Astrocyte of the spinal cord (primary cell): ENCODE measurements at regions not wholly inside any gene's neighbourhood (a gene's known extent, or its start where the extent isn't known, plus 50 kb on each side); places are given as distances from the start of the nearest gene placed in this dataset.

ENCODE experiments used
- DNase-seq: peaks from one replicate; pipeline ENCODE4 v3.0.0; 2011; ENCODE audit warnings: low read depth, low spot score
- H3K4me3 ChIP-seq: 2 replicates; pipeline ENCODE4 v1.5.1; 2011; ENCODE audit warnings: low read depth, mild to moderate bottlenecking, low read length, moderate library complexity
- in situ Hi-C: cut with HindIII; loops from 2 replicates; pipeline ENCODE4 v1.10.0; 2017; ENCODE audit warnings: low sequenced_read_pairs
- TF ChIP-seq, protein P1 (sequence below): IDR thresholded peaks from 2 replicates; pipeline ENCODE4 v1.5.1; 2012; ENCODE audit warnings: low read depth, mild to moderate bottlenecking, low read length, inconsistent platforms

DNA sequence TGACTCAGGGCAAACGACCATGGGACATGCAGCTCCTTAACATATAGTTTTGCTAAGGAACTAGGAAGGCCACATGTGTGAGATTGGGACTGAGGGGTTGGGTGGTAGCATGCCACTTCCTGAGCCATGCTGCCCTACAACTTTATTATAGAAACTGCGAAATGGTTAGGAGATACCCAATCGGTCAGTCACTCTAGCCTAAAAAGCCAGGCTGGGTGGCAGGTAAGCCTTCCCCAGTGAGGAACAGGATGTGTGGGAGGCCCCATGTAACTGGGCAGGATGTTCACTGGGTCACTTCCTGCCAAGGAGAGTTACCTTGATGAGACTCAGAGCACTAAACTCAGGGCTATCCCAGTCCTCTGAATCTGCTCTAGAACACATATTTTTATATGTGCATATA lies 123.5 kb downstream of the MAP3K7 start:
- TF ChIP-seq, protein P1, sequence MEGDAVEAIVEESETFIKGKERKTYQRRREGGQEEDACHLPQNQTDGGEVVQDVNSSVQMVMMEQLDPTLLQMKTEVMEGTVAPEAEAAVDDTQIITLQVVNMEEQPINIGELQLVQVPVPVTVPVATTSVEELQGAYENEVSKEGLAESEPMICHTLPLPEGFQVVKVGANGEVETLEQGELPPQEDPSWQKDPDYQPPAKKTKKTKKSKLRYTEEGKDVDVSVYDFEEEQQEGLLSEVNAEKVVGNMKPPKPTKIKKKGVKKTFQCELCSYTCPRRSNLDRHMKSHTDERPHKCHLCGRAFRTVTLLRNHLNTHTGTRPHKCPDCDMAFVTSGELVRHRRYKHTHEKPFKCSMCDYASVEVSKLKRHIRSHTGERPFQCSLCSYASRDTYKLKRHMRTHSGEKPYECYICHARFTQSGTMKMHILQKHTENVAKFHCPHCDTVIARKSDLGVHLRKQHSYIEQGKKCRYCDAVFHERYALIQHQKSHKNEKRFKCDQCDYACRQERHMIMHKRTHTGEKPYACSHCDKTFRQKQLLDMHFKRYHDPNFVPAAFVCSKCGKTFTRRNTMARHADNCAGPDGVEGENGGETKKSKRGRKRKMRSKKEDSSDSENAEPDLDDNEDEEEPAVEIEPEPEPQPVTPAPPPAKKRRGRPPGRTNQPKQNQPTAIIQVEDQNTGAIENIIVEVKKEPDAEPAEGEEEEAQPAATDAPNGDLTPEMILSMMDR = no peak
- no peak overlapping the region for H3K4me3 ChIP-seq
- in situ Hi-C loops = no loop called here
- no peak for DNase-seq

DNA sequence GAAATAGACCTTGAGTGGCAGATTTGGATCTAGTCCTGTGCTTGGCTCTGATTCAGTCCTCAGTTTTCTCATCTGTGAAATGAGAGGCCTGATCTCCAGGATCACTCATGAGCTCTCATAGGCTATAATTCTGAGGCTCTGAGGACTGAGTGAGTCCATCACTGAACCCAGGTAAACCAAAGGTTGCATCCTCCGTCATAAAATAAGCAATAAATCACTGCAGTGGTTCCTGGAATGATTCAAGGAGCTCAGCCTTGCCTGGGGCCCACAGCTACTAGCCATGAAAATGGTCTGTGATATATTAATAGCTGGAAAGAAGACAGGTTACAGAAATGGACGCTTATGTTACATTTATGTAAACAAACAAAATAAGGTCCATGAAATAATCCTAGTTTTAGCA lies 124.8 kb downstream of the MAP3K7 start:
- TF ChIP-seq, protein P1 = no peak
- in situ Hi-C loops = no loop called here
- no peak for DNase-seq
- no peak overlapping the region for H3K4me3 ChIP-seq

DNA sequence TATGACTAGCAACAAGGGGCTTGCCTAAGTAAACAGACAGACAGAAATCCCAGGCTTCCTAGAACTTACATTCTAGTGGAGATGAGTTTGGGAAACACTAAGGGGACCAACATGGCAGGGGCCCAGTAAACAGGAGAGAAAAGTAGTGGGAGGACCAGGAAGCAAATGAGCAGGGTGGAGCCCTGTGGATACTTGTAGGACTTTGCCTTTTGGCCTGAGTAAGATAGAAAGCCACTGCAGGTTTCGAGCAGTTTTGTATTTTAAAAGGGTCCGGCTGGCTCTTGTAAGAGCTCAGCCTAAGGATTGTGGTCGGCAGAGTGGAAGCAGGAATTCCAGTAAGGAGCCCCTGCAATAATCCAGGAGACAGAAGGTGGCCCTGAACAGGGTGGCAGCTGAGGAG lies 125.5 kb downstream of the MAP3K7 start:
- in situ Hi-C loops = no loop called here
- TF ChIP-seq, protein P1 = no peak
- no peak overlapping the region for H3K4me3 ChIP-seq
- no peak for DNase-seq

DNA sequence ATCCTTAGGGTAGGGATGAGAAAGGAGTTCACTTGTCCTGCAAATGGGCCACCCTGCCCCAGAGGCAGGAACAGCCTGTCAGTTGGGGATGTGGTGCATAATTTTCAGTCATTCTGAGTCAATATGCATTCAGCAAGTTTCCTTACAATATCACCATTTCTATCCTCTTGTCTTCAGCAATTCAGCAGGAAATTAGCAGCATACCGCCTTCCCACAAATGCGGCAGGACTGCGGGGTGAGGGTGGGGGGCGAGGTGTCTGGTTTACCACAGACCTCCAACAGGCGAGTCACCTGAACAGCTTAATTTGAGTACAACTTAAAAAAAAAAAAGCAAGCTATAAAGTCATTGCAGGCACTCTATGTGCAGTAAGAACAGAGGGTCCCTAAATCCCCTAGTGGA lies 126.8 kb downstream of the MAP3K7 start:
- DNase-seq = no peak
- TF ChIP-seq, protein P1 = no peak
- H3K4me3 ChIP-seq = no peak overlapping the region
- in situ Hi-C loops = no loop called here

DNA sequence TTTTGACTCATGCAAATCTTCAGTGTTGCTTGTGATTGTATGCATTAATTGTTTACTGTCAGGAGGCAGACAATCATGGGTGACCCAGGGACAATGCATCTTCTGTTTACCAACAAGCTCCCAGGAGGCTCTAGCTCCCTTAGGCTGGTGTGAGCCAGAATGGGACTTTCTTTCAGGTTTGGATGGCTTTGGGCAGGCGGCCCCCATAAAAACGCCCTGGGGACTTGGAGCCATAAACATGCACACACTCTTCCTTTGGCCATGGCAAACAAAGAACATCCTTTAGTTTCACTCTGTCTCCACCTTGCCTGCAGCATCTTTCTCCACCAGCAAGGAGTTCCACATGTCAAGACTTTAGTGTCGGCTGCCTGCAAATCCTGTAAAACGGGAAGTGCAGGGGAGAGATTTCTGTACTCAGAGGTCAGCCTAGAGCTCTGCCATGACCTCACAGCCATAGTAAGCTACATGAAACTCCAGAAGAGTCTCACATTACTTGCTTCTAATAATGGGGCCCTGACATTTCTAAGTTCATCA lies 127.6 kb downstream of the MAP3K7 start:
- TF ChIP-seq, protein P1 = no peak
- no peak for DNase-seq
- no peak overlapping the region for H3K4me3 ChIP-seq
- in situ Hi-C loops = no loop called here

DNA sequence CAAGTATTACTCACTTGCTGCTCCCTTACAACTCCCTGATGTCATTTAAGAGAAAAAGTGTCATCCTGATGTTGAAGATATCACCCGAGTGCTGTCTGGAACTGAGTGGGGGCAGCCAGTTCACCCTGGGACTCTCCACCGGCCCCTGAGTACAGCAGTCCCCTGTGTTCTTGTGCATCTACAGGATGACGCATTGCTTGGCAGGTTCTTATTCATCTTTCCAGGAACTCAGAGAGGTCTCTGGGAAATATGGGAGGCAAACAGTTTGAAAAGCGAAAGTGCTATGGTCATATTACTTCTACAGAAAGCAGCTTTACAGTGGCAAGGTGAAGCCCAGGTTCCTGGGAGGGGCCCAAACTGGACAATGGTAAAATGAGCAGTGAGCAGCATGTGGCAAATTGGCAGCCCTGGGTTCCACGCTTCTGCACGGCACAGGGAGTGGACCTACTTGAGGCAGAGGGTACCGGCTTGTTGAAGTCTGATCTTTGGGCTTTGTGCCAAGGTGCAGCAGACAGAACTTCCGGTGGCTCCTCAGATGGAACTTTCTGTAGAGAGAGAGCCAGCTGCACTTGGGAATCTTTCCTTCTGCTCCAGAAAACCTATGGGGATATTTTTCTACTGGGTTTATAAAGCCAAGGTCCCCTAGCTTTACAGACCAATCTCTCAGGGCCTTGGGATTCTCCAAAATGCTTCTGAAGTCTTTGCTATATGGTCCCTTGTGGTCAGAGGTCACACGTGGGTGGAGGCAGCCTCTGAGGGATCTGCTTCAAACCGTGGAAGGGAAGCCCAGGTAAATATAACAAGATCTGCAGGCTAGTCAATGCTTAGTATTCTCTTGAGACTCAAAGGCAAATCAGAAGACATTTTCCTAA lies 128.3 kb downstream of the MAP3K7 start:
- no peak overlapping the region for H3K4me3 ChIP-seq
- in situ Hi-C loops = no loop called here
- no peak for DNase-seq
- TF ChIP-seq, protein P1 = no peak
